SU-DHL-6 (cell line): ENCODE measurements at regions not wholly inside any gene's neighbourhood (a gene's known extent, or its start where the extent isn't known, plus 50 kb on each side); places are given as distances from the start of the nearest gene placed in this dataset.

Source experiments
- H2AFZ ChIP-seq: fragments of 200-600 bp; sonication (generic); 2 replicates; pipeline ENCODE4 v1.6.1; 2014; ENCODE audit warnings: low read depth, mild to moderate bottlenecking, moderate library complexity, mixed read lengths, antibody characterized with exemption, low read length; ENCODE audit not compliant: severe bottlenecking
- H3F3A ChIP-seq: fragments of 200-600 bp; shearing (Covaris generic); 2 replicates; pipeline ENCODE4 v1.6.0; 2016; ENCODE audit warnings: antibody characterized with exemption, mild to moderate bottlenecking; ENCODE audit not compliant: insufficient read depth
- H3K27ac ChIP-seq: fragments of 200-600 bp; sonication (generic); 2 replicates; pipeline ENCODE4 v1.5.1; 2016; ENCODE audit warnings: low read depth, mild to moderate bottlenecking, low read length, moderate library complexity, mixed read lengths
- H3K27me3 ChIP-seq: fragments of 200-600 bp; sonication (generic), shearing (Covaris generic); 2 replicates; pipeline ENCODE4 v1.6.0; 2014; ENCODE audit warnings: mild to moderate bottlenecking, low read length
- H3K36me3 ChIP-seq: fragments of 200-600 bp; sonication (generic); 2 replicates; pipeline ENCODE4 v1.6.1; 2014; ENCODE audit warnings: mild to moderate bottlenecking, low read length, mixed read lengths
- H3K4me2 ChIP-seq: fragments of 300-600, 200-600 bp; shearing (Covaris generic), sonication (generic); 2 replicates; pipeline ENCODE4 v1.6.0; 2014; ENCODE audit warnings: low read length, low read depth, mild to moderate bottlenecking; ENCODE audit not compliant: poor library complexity, severe bottlenecking
- H3K4me3 ChIP-seq: fragments of 200-600 bp; sonication (generic); 2 replicates; pipeline ENCODE4 v1.5.1; 2014; ENCODE audit warnings: antibody characterized with exemption, low read length, mild to moderate bottlenecking, mixed read lengths; ENCODE audit not compliant: insufficient read depth, poor library complexity, severe bottlenecking
- H3K79me2 ChIP-seq: fragments of 200-600 bp; sonication (generic); 2 replicates; pipeline ENCODE4 v1.6.1; 2014; ENCODE audit warnings: mild to moderate bottlenecking, low read length, moderate library complexity; ENCODE audit not compliant: insufficient read depth
- H3K9ac ChIP-seq: fragments of 200-600 bp; sonication (generic); 2 replicates; pipeline ENCODE4 v1.7.0; 2014; ENCODE audit warnings: mild to moderate bottlenecking, low read length
- H3K9me2 ChIP-seq: fragments of 200-600 bp; sonication (generic); replicated peaks from 2 replicates; pipeline ENCODE4 v1.6.1; 2014; ENCODE audit warnings: low read length; ENCODE audit not compliant: insufficient read depth
- H3K9me3 ChIP-seq: fragments of 200-600 bp; sonication (generic); 2 replicates; pipeline ENCODE4 v1.6.1; 2014; ENCODE audit warnings: low read length, mixed read lengths; ENCODE audit not compliant: insufficient read depth
- H4K20me1 ChIP-seq: fragments of 200-600 bp; sonication (generic); 2 replicates; pipeline ENCODE4 v1.6.1; 2014; ENCODE audit warnings: low read depth, mild to moderate bottlenecking, antibody characterized with exemption, low read length, moderate library complexity, mixed read lengths
- EZH2phosphoT487 ChIP-seq: fragments of 200-600 bp; sonication (generic), shearing (Covaris generic); conservative IDR thresholded peaks from 2 replicates; pipeline ENCODE4 v1.6.1; 2018; ENCODE audit warnings: mild to moderate bottlenecking, antibody characterized with exemption, low read length, moderate library complexity, mixed read lengths
- TF ChIP-seq, protein P1 (sequence below): fragments of 200-600 bp; sonication (generic); IDR thresholded peaks from one replicate; pipeline ENCODE4 v1.5.1; 2017; ENCODE audit warnings: antibody characterized with exemption, mild to moderate bottlenecking, low read length, moderate library complexity; ENCODE audit not compliant: insufficient read depth, poor library complexity, severe bottlenecking

DNA sequence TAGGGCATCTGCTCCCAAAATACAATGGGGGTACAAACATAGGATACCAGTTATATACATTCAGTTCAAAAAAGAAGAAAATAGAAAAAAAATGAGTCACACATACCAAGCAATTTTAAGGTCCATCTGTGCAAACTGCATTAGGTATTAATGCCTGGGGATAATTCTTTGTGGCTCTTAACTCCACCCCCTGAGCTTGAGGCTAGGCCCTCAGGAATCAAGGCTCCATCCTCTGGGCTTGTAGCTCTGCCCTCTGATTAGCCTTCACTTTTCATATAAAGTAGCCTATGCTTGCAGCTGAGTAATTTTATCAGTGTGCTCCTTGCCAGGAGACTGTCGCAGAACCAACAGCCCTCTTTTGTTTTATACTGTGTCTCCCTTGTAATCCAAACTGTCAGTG, 69.9 kb upstream of the BACE2 start:
- no peak overlapping the region for H3K9ac ChIP-seq
- H3K36me3 ChIP-seq: no peaks in the 10 kb centered on the region
- no peak overlapping the region for H3K4me3 ChIP-seq
- no peak overlapping the region for H2AFZ ChIP-seq
- TF ChIP-seq EZH2phosphoT487: no peak
- TF ChIP-seq, protein P1, sequence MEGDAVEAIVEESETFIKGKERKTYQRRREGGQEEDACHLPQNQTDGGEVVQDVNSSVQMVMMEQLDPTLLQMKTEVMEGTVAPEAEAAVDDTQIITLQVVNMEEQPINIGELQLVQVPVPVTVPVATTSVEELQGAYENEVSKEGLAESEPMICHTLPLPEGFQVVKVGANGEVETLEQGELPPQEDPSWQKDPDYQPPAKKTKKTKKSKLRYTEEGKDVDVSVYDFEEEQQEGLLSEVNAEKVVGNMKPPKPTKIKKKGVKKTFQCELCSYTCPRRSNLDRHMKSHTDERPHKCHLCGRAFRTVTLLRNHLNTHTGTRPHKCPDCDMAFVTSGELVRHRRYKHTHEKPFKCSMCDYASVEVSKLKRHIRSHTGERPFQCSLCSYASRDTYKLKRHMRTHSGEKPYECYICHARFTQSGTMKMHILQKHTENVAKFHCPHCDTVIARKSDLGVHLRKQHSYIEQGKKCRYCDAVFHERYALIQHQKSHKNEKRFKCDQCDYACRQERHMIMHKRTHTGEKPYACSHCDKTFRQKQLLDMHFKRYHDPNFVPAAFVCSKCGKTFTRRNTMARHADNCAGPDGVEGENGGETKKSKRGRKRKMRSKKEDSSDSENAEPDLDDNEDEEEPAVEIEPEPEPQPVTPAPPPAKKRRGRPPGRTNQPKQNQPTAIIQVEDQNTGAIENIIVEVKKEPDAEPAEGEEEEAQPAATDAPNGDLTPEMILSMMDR: no peak
- no peaks in the 10 kb centered on the region for H3K9me2 ChIP-seq
- H4K20me1 ChIP-seq: no peaks in the 10 kb centered on the region
- H3K79me2 ChIP-seq: no peaks in the 10 kb centered on the region
- no peaks in the 10 kb centered on the region for H3K27me3 ChIP-seq
- no peaks in the 10 kb centered on the region for H3K9me3 ChIP-seq
- H3K4me2 ChIP-seq: no peak overlapping the region
- no peak overlapping the region for H3K27ac ChIP-seq
- no peaks in the 10 kb centered on the region for H3F3A ChIP-seq

GRCh38 chr21:41098481-41099042, 69.4 kb upstream of the BACE2 start:
- Histone ChIP-seq H2AFZ (no peak overlapping the region), H3K9me3 (no peaks in the 10 kb centered on the region), H3F3A (no peaks in the 10 kb centered on the region), H3K9ac (no peak overlapping the region), H3K27me3 (no peaks in the 10 kb centered on the region), H3K36me3 (no peaks in the 10 kb centered on the region), H3K79me2 (no peaks in the 10 kb centered on the region), H3K9me2 (no peaks in the 10 kb centered on the region), H3K27ac (no peak overlapping the region), H4K20me1 (no peaks in the 10 kb centered on the region), H3K4me3 (no peak overlapping the region), H3K4me2 (no peak overlapping the region)
- TF ChIP-seq, protein P1: no peak
- no peak for TF ChIP-seq EZH2phosphoT487

GRCh38 chr21:41100826-41101550, 67.0 kb upstream of the BACE2 start:
- Histone ChIP-seq H3K9me3 (no peaks in the 10 kb centered on the region), H3F3A (no peaks in the 10 kb centered on the region), H3K4me3 (no peak overlapping the region), H3K36me3 (no peaks in the 10 kb centered on the region), H3K4me2 (no peak overlapping the region), H3K9me2 (no peaks in the 10 kb centered on the region), H4K20me1 (no peaks in the 10 kb centered on the region), H3K9ac (no peak overlapping the region), H3K27ac (no peak overlapping the region), H3K27me3 (no peaks in the 10 kb centered on the region), H3K79me2 (no peaks in the 10 kb centered on the region), H2AFZ (no peak overlapping the region)
- TF ChIP-seq, protein P1: no peak
- no peak for TF ChIP-seq EZH2phosphoT487
